ENCODE measurements at regions not wholly inside any gene's neighbourhood (a gene's known extent, or its start where the extent isn't known, plus 50 kb on each side); places are given as distances from the start of the nearest gene placed in this dataset.

- no peak for ATAC-seq (ENCODE audit: low read depth)
- POLR2A ChIA-PET: no interaction called here
These were observed 731.3 kb upstream of the SLC39A10 start for GRCh38 chr2:194925742-194926141.

DNA sequence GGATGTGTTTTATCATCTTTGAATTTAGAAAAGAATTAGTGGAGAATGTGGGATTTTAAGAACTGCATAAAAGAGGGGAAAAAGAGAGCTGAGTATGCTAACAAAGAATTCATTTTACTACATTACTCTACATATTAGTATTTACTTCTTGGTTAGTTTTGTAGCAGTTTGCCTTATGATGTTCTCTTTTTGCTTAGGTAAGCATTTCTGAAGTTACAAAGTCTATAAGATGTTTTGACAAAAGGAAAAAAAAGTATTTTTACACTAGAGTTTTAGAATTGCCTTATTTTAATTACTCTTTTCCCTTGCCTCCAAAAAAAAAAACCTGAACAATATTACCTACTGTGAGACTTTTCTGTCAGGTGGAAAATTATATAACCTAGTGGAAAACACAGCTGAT lies 739.5 kb upstream of the SLC39A10 start:
- no peaks in the 10 kb centered on the region for H3K27me3 Mint-ChIP-seq
- Histone ChIP-seq H3K4me3 (ENCODE audit: control extremely low read depth in 1 of 5, extremely low read depth in 1 of 5, insufficient read depth in 1 of 5, low read depth in 2 of 5, low read length in 4 of 5) (no peak overlapping the region), H3K9ac (ENCODE audit: low read length) (no peak overlapping the region), H3K36me3 (replicated peaks in 1 of 2; ENCODE audit: control extremely low read depth in 1 of 2, control insufficient read depth in 1 of 2, extremely low read depth in 1 of 2, insufficient read depth in 2 of 2, low read length in 1 of 2) (no peaks in the 10 kb centered on the region), H3K4me1 (ENCODE audit: control insufficient read depth in 2 of 2, insufficient read depth in 2 of 2, low read length in 2 of 2) (no peaks in the 10 kb centered on the region), H3K27me3 (replicated peaks in 1 of 4; ENCODE audit: control extremely low read depth in 1 of 4, control insufficient read depth in 3 of 4, insufficient read depth in 4 of 4, low read length in 3 of 4) (no peaks in the 10 kb centered on the region), H3K27ac (ENCODE audit: low read length in 2 of 2) (no peak overlapping the region), H3K79me2 (ENCODE audit: control insufficient read depth, insufficient read depth, low read length) (no peaks in the 10 kb centered on the region), H2AFZ (ENCODE audit: insufficient read depth, low read depth, low read length, poor library complexity, severe bottlenecking) (no peak overlapping the region), H3K9me3 (ENCODE audit: control extremely low read depth in 1 of 3, control insufficient read depth in 2 of 3, insufficient read depth in 1 of 3, low read length in 2 of 3) (no peaks in the 10 kb centered on the region), H3K4me2 (replicated peaks; ENCODE audit: low read depth, low read length, poor library complexity, severe bottlenecking) (no peak overlapping the region), H4K20me1 (ENCODE audit: control insufficient read depth, insufficient read depth, low read length, poor library complexity, severe bottlenecking) (no peaks in the 10 kb centered on the region)
- no peak for ATAC-seq (ENCODE audit: low read depth)
- DNase-seq: no peak
- TF ChIP-seq EZH2 (IDR thresholded peaks at IDR 0.05; ENCODE audit: borderline replicate concordance, insufficient read depth, low read depth, low read length, poor library complexity, severe bottlenecking): no peak
- TF ChIP-seq, protein P1, sequence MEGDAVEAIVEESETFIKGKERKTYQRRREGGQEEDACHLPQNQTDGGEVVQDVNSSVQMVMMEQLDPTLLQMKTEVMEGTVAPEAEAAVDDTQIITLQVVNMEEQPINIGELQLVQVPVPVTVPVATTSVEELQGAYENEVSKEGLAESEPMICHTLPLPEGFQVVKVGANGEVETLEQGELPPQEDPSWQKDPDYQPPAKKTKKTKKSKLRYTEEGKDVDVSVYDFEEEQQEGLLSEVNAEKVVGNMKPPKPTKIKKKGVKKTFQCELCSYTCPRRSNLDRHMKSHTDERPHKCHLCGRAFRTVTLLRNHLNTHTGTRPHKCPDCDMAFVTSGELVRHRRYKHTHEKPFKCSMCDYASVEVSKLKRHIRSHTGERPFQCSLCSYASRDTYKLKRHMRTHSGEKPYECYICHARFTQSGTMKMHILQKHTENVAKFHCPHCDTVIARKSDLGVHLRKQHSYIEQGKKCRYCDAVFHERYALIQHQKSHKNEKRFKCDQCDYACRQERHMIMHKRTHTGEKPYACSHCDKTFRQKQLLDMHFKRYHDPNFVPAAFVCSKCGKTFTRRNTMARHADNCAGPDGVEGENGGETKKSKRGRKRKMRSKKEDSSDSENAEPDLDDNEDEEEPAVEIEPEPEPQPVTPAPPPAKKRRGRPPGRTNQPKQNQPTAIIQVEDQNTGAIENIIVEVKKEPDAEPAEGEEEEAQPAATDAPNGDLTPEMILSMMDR (IDR thresholded peaks at IDR 0.05): no peak
- no peaks in the 10 kb centered on the region for H3K4me1 Mint-ChIP-seq
- intact Hi-C loops (cut with micrococcal nuclease): no loop called here
- H3K9me3 Mint-ChIP-seq (ENCODE audit: insufficient read depth): no peaks in the 10 kb centered on the region
- ChIA-PET POLR2A (no interaction called here), CTCF (no interaction called here)
- H3K27ac Mint-ChIP-seq: no peak overlapping the region
- H3K4me3 Mint-ChIP-seq: no peak overlapping the region

More at GRCh38 chr2:194925742-194926141, 731.3 kb upstream of the SLC39A10 start:
- TF ChIP-seq, protein P1 (IDR thresholded peaks at IDR 0.05): no peak
- TF ChIP-seq EZH2 (IDR thresholded peaks at IDR 0.05; ENCODE audit: borderline replicate concordance, insufficient read depth, low read depth, low read length, poor library complexity, severe bottlenecking): no peak
- Mint-ChIP-seq H3K27me3 (no peaks in the 10 kb centered on the region), H3K9me3 (ENCODE audit: insufficient read depth) (no peaks in the 10 kb centered on the region), H3K27ac (no peak overlapping the region), H3K4me3 (no peak overlapping the region), H3K4me1 (no peaks in the 10 kb centered on the region)
- Histone ChIP-seq H3K36me3 (replicated peaks in 1 of 2; ENCODE audit: control extremely low read depth in 1 of 2, control insufficient read depth in 1 of 2, extremely low read depth in 1 of 2, insufficient read depth in 2 of 2, low read length in 1 of 2) (no peaks in the 10 kb centered on the region), H3K27ac (ENCODE audit: low read length in 2 of 2) (no peak overlapping the region), H3K27me3 (replicated peaks in 1 of 4; ENCODE audit: control extremely low read depth in 1 of 4, control insufficient read depth in 3 of 4, insufficient read depth in 4 of 4, low read length in 3 of 4) (no peaks in the 10 kb centered on the region), H3K9ac (ENCODE audit: low read length) (no peak overlapping the region), H3K9me3 (ENCODE audit: control extremely low read depth in 1 of 3, control insufficient read depth in 2 of 3, insufficient read depth in 1 of 3, low read length in 2 of 3) (no peaks in the 10 kb centered on the region), H3K4me3 (ENCODE audit: control extremely low read depth in 1 of 5, extremely low read depth in 1 of 5, insufficient read depth in 1 of 5, low read depth in 2 of 5, low read length in 4 of 5) (no peak overlapping the region), H3K79me2 (ENCODE audit: control insufficient read depth, insufficient read depth, low read length) (no peaks in the 10 kb centered on the region), H4K20me1 (ENCODE audit: control insufficient read depth, insufficient read depth, low read length, poor library complexity, severe bottlenecking) (no peaks in the 10 kb centered on the region), H3K4me1 (ENCODE audit: control insufficient read depth in 2 of 2, insufficient read depth in 2 of 2, low read length in 2 of 2) (no peaks in the 10 kb centered on the region), H2AFZ (ENCODE audit: insufficient read depth, low read depth, low read length, poor library complexity, severe bottlenecking) (no peak overlapping the region), H3K4me2 (replicated peaks; ENCODE audit: low read depth, low read length, poor library complexity, severe bottlenecking) (no peak overlapping the region)
- intact Hi-C loops (cut with micrococcal nuclease): no loop called here
- CTCF ChIA-PET: no interaction called here
- no CpG with 5 or more reads among the region's 4 CpGs for WGBS (ENCODE audit: insufficient coverage)
- no peak for DNase-seq

All from B cell (primary cell).